HAP-1 (cell line): ENCODE measurements at regions not wholly inside any gene's neighbourhood (a gene's known extent, or its start where the extent isn't known, plus 50 kb on each side); places are given as distances from the start of the nearest gene placed in this dataset.

ENCODE experiments used
- DNase-seq, 2 experiments: peaks; one replicate each; pipeline ENCODE4 v3.0.0-alpha.2; 2016 to 2020; ENCODE audit warnings: low spot score in 2 of 2
- H3K27me3 ChIP-seq: fragments of 250-450 bp; sonication (Bioruptor Pico); 2 replicates; pipeline ENCODE4 v1.5.1; 2020; ENCODE audit warnings: low read depth, mild to moderate bottlenecking, moderate library complexity
- H3K36me3 ChIP-seq: fragments of 250-450 bp; sonication (Bioruptor Pico); replicated peaks from 2 replicates; pipeline ENCODE4 v1.5.1; 2020; ENCODE audit warnings: mild to moderate bottlenecking
- H3K4me1 ChIP-seq: fragments of 250-450 bp; sonication (Bioruptor Pico); 2 replicates; pipeline ENCODE4 v1.5.1; 2020; ENCODE audit warnings: mild to moderate bottlenecking
- H3K4me3 ChIP-seq: fragments of 250-450 bp; sonication (Bioruptor Pico); 2 replicates; pipeline ENCODE4 v1.5.1; 2020; ENCODE audit warnings: mild to moderate bottlenecking, moderate library complexity
- H3K9me3 ChIP-seq: fragments of 250-450 bp; sonication (Bioruptor Pico); 2 replicates; pipeline ENCODE4 v1.5.1; 2020; ENCODE audit warnings: mild to moderate bottlenecking, moderate library complexity
- in situ Hi-C: fragments of 300-500 bp; cut with MboI; formaldehyde crosslinking; loops from 3 replicates; pipeline ENCODE4 v1.14.3; 2020; ENCODE audit warnings: low sequenced_read_pairs, inconsistent platforms, mixed read lengths

DNA sequence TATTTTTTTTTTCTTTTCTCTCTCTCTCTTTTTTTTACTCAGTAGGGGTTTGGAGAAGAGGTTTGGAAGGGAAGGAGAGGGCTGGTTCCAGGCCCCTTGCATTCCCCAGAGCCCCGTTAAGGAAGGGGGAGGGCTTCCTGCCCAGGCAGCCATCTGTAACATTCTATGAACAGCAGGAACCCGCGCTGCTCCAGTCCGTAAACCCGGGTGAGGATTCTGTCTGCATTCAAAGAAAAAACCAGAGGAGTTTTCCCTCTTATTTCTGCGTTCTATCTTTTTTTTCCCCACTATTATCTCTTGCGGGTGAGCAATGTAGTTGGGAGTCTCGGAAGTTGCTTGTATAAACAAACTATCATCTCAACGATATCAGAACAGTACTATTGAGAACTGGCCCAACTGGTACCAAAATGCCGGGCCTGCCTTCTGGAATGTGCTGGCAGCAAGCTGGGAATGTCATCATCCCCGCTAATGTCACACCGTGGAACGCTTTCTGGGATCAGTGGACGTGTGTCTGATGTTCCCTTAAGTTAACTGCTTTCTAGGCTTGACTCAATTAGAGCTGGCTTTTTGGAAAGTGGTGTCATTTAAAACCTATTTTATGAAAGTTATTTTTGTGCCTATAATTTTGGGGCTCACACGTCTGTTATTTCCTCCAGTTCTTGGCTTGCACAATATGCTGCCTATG is 153.1 kb upstream of the MEOX2 start:
- H3K27me3 ChIP-seq: no peaks in the 10 kb centered on the region
- no peaks in the 10 kb centered on the region for H3K9me3 ChIP-seq
- H3K36me3 ChIP-seq: no peaks in the 10 kb centered on the region
- no peak overlapping the region for H3K4me3 ChIP-seq
- DNase-seq: no peak
- H3K4me1 ChIP-seq: no peaks in the 10 kb centered on the region
- in situ Hi-C loops: no loop called here

DNA sequence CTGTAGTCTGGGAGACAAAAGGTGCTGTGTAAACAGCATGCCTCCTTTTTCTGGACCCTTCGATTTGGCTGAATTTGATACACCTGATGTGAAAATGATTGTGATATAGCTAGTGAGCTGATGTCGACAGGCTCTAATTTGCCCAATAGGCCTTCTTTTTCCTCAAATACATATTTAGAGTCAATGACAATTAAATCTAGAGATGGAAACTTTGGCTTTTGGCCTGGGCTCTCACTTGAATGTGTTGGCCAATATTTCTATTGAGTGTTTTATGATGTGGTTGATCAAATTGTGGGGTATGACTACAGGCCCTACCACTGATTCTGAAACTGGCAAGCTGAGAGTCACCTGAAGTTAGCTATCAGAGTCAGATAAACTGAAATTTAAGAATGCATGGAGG is 151.8 kb upstream of the MEOX2 start:
- H3K36me3 ChIP-seq: no peaks in the 10 kb centered on the region
- DNase-seq: no peak
- H3K4me3 ChIP-seq: no peak overlapping the region
- H3K4me1 ChIP-seq: no peaks in the 10 kb centered on the region
- H3K9me3 ChIP-seq: no peaks in the 10 kb centered on the region
- in situ Hi-C loops: no loop called here
- H3K27me3 ChIP-seq: no peaks in the 10 kb centered on the region

DNA sequence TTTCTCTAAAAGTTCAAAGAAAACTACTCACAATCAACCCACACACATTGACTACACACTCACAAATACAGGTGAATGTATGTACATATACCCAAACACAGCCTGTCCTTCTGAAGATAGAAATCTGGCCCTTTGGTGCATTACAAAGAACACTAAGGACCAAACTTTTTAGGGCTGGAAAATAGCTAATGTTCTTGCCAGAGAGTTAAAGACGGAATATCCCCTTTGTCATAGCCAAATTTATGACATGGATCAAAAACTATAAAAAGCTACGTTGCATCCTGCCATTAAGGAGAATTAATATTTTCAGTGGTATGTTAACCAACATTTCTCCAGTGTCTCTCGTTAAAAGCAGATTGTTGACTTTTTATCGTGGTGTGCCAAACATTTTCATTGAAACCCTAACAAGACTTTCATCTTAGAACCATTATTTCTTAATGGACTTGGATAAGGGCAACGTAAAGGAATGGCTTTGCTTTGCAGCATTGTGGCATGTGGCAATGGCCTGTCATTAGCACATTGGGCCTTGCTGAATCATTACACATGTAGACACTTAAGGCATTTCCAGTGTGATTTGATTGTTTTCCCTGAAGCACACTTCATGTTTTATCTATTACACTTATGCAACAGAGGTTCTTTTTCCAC is 150.9 kb upstream of the MEOX2 start:
- no peak for DNase-seq
- in situ Hi-C loops: no loop called here
- H3K36me3 ChIP-seq: no peaks in the 10 kb centered on the region
- H3K4me1 ChIP-seq: no peaks in the 10 kb centered on the region
- H3K27me3 ChIP-seq: no peaks in the 10 kb centered on the region
- no peak overlapping the region for H3K4me3 ChIP-seq
- H3K9me3 ChIP-seq: no peaks in the 10 kb centered on the region

DNA sequence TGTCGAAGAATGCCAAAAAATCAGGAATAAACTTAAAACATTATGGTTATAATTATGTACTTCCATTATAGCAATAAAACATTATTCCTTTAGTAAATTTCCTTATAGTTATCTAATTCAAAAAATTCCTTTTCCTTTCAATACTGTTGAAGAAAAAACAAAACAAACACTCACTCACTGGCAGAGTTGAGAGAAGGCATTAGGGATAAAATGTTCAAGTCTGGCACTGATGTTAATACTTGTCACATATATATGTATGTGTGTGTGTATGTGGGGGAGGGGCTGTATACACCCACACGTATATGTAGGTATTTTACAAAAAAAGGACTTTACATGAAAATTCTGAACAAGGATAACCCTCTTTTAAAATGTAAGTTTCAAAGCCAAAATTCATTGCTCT is 150.2 kb upstream of the MEOX2 start:
- H3K36me3 ChIP-seq: no peaks in the 10 kb centered on the region
- H3K4me1 ChIP-seq: no peaks in the 10 kb centered on the region
- H3K27me3 ChIP-seq: no peaks in the 10 kb centered on the region
- in situ Hi-C loops: no loop called here
- DNase-seq: no peak
- no peak overlapping the region for H3K4me3 ChIP-seq
- no peaks in the 10 kb centered on the region for H3K9me3 ChIP-seq

DNA sequence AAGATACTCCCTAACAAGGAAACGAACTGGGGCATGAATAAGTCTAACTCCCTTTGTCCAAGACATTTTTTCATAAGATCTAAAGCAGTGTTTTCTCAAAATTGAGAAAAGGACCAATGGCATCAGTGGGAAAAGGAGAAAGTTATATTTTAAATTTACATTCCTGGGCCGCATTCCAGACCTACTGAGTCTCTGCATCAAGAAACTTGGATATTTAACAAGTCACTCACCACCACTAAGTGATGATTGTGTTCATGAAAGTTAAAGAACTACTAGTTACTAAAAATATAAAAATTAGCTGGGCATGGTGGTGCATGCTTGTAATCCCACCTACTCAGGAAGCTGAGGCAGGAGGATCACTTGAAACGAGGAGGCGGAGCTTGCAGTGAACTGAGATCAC is 149.6 kb upstream of the MEOX2 start:
- H3K27me3 ChIP-seq: no peaks in the 10 kb centered on the region
- no peak overlapping the region for H3K4me3 ChIP-seq
- in situ Hi-C loops: no loop called here
- no peaks in the 10 kb centered on the region for H3K4me1 ChIP-seq
- no peak for DNase-seq
- H3K36me3 ChIP-seq: no peaks in the 10 kb centered on the region
- no peaks in the 10 kb centered on the region for H3K9me3 ChIP-seq

DNA sequence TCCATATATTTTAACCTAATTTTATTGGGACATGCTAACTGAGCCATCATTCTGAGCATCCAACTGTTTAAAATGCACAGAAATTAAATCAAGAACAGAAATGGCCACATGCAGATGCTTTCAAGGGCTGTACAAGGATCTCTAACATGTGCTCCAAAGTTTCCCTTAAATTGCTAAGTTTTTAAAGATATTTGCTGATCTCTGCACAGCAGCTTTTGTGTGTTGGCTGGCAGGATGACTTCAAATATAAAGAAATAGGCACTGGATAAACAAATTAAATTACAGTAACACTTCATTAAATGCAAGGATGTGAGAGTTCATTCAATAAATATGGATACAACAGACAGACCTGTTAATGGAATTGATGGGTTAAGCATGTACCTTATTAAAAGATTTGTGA is 148.0 kb upstream of the MEOX2 start:
- no peaks in the 10 kb centered on the region for H3K36me3 ChIP-seq
- in situ Hi-C loops: no loop called here
- no peaks in the 10 kb centered on the region for H3K4me1 ChIP-seq
- no peaks in the 10 kb centered on the region for H3K9me3 ChIP-seq
- no peak overlapping the region for H3K4me3 ChIP-seq
- DNase-seq: no peak
- no peaks in the 10 kb centered on the region for H3K27me3 ChIP-seq

DNA sequence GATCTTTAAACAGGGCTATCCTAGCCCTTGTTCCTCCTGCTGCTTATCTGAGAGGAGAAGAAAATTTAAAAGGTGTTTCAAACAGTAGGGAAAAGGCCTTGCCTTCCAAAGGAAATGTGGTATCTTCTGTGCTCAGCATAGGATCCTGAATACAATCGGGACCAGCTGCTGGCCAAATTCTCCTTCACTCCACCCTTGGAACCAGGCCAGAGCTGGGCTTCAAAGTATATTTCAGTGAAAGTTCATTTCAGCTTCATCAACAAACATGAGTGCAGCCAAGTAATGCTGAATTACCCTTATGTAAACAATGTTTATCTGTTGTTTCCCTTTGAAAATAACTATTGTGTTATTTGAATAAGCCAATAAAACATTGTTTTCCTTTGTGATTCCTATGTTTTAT is 146.5 kb upstream of the MEOX2 start:
- no peak overlapping the region for H3K4me3 ChIP-seq
- no peak for DNase-seq
- in situ Hi-C loops: no loop called here
- no peaks in the 10 kb centered on the region for H3K4me1 ChIP-seq
- H3K27me3 ChIP-seq: no peaks in the 10 kb centered on the region
- H3K9me3 ChIP-seq: no peaks in the 10 kb centered on the region
- H3K36me3 ChIP-seq: no peaks in the 10 kb centered on the region

DNA sequence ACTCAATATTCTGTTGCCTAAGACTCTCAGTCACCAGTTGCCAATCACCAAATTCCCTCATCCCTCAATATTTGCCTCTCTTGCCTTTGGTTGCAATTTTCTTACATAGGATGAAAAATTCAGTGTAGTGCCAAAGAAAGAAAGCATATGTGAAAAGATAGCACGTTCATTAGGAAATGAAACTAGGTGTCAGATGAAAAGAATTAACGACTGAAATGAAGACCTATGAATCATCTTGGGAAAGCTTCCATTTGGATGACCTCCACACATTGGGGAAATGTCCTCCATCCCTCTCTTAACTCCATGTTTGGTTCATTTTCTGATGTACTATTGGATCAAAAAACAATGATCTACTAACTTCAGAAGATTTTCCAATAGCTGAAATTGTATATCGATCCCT is 145.1 kb upstream of the MEOX2 start:
- no peak for DNase-seq
- no peaks in the 10 kb centered on the region for H3K36me3 ChIP-seq
- no peak overlapping the region for H3K4me3 ChIP-seq
- no peaks in the 10 kb centered on the region for H3K9me3 ChIP-seq
- no peaks in the 10 kb centered on the region for H3K27me3 ChIP-seq
- in situ Hi-C loops: no loop called here
- no peaks in the 10 kb centered on the region for H3K4me1 ChIP-seq

DNA sequence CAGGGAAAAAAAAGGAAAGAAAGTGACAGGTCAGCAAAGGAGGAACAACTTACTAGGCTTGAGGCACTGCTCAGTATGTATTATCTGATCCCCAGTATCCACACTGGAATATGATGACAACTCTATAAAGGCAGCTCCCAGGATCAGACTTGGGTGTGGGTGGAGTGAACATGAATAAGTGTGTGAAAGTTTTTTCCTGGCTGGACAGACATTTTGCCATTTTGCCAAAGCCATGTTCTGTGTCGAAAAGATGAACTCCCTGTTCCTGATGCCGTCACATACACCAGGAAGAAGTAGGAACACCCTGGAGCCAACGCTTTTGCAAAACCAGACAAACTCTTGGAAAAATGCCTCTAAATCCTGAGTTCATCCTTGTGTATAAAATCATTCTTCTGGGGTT is 143.2 kb upstream of the MEOX2 start:
- DNase-seq: no peak
- in situ Hi-C loops: no loop called here
- H3K9me3 ChIP-seq: no peaks in the 10 kb centered on the region
- no peaks in the 10 kb centered on the region for H3K27me3 ChIP-seq
- H3K4me1 ChIP-seq: no peaks in the 10 kb centered on the region
- no peak overlapping the region for H3K4me3 ChIP-seq
- H3K36me3 ChIP-seq: no peaks in the 10 kb centered on the region

DNA sequence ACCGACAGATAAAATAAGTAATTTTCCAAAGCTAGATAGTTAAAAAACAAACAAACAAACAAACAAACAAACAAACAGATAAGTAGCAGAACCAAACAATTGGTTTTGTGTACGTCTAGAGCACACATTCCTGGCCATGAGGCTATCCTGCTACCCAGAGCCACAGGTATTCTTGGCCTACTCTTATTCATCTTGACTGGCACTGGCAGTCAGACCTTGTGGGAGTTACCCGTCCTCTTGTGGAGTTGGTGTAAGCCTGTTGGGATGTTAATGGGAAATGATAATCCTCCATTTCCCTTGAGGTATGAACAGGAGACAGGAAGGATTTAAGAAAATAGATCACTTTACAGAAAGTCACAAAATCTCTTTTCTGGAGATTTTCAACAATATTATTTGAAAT is 142.4 kb upstream of the MEOX2 start:
- no peaks in the 10 kb centered on the region for H3K36me3 ChIP-seq
- in situ Hi-C loops: no loop called here

DNA sequence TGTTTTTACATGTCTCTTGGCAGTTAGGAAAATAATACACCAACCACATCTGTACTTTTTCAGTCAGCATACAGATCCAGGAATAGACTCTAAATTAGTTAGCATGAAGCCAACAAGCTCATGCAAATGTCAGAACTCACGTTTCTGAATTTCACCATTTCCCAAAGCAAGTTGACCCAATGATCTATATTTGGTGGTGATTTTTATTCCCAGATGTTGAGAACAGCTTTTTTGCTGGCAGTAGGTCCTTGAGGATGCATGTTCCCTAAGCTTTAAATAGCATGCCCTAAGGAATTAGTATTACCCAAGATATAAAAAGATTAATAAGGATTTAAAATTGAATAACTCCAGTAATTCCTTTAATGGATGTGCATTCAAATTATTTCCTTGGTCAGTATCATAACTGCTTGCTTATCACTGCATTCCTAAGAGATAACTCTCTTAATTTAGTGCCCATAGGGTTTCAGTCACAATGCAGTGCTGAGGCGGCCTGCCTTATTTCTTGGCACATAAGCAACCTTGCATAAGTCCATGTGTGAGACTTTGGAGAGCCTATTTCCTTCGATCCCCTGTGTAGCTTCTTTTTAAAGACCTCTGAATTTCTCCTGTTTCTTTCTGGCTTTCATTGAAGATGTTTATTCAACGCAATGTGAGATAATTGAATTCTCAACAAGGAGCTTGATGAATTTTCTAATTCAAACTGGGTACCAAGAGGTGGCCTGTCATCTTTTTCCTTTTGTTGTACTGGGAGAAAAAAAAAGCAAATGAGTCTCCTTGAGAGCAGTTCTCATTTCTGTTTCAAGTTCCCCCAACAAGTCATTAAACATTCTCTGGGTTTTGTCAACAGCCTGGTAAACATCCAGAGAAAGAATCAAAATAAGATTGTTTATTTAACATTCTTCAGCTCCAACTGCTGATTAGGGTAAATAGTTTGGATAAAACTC is 135.3 kb upstream of the MEOX2 start:
- no peak overlapping the region for H3K4me3 ChIP-seq
- no peaks in the 10 kb centered on the region for H3K27me3 ChIP-seq
- in situ Hi-C loops: no loop called here
- no peaks in the 10 kb centered on the region for H3K36me3 ChIP-seq
- no peaks in the 10 kb centered on the region for H3K4me1 ChIP-seq
- DNase-seq: no peak
- no peaks in the 10 kb centered on the region for H3K9me3 ChIP-seq

More for the DNA sequence above, 142.4 kb upstream of the MEOX2 start:
- Histone ChIP-seq H3K4me1 (no peaks in the 10 kb centered on the region), H3K27me3 (no peaks in the 10 kb centered on the region), H3K4me3 (no peak overlapping the region), H3K9me3 (no peaks in the 10 kb centered on the region)
- no peak for DNase-seq

DNA sequence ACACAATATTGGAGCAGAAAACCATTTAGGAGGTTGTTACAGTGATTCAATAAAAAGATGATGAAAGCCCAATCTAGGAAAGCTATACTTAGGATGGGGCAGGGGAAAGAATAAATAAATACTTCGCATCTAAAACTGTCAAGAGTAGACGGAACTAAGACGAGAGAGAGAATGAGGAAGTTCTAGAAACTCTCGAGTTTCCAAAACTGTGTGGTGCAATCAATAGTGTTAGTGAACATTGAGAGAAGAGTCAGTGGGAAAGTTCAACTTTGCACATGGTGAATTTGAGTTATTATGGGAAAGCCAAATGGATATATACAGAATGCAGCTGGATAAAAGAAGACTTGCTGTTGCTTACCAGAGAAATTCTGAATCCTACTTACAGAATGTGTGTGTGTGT is 133.8 kb upstream of the MEOX2 start:
- Histone ChIP-seq H3K27me3 (no peaks in the 10 kb centered on the region), H3K9me3 (no peaks in the 10 kb centered on the region), H3K36me3 (no peaks in the 10 kb centered on the region), H3K4me3 (no peak overlapping the region), H3K4me1 (no peaks in the 10 kb centered on the region)
- DNase-seq: no peak
- in situ Hi-C loops: no loop called here

DNA sequence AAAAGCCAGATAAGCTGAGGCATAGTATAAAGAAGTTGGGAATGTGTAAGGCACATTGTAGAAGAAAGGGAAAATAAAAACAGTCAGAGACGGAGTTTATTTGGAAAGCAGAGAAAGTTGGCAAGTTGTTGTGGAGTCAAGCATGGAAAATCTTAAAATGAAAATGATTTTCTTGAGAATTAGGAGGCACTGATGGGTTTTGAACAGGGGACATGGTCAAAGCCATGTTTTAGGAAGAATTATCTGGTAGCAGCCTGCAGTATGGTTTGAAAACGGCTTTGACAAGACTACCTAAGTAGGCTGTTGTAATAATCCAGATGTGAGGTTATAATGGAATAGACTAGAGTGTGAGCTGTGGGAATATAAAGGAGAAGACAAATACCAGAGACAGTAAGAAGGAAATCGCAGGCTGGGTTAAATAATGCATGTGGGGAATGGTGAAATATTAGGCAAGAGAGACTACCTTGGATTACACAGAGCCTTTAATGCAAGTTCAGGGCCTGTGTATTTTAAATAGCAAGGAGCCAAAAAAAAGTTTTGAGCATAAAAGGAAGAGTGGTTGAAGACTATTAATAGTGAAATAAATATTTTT is 130.4 kb upstream of the MEOX2 start:
- DNase-seq: no peak
- H3K4me1 ChIP-seq: no peaks in the 10 kb centered on the region
- no peaks in the 10 kb centered on the region for H3K36me3 ChIP-seq
- no peaks in the 10 kb centered on the region for H3K27me3 ChIP-seq
- H3K9me3 ChIP-seq: no peaks in the 10 kb centered on the region
- H3K4me3 ChIP-seq: no peak overlapping the region
- in situ Hi-C loops: no loop called here

DNA sequence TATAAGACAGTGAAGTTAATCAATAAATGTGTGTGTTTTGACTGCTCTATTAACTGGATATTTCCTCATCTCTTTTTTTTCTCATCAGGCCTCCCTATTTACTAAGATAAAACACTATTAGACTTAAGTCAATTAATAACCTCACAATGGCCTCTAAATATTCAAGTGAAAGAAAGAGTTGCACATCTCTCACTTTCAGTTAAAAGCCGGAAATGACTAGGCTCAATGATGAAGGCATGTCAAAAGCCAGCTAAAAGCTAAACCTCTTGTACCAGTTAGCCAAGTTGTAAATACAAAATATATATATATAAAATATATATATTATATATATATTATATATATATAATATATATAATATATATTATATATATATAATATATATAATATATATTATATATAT is 127.0 kb upstream of the MEOX2 start:
- Histone ChIP-seq H3K36me3 (no peaks in the 10 kb centered on the region), H3K27me3 (no peaks in the 10 kb centered on the region), H3K4me1 (no peaks in the 10 kb centered on the region), H3K9me3 (no peaks in the 10 kb centered on the region), H3K4me3 (no peak overlapping the region)
- in situ Hi-C loops: no loop called here
- DNase-seq: no peak
